H1 (cell line): ENCODE measurements at regions not wholly inside any gene's neighbourhood (a gene's known extent, or its start where the extent isn't known, plus 50 kb on each side); places are given as distances from the start of the nearest gene placed in this dataset.

Source experiments
- CTCF ChIA-PET: fragments of 300-600 bp; sonication (Branson Sonifier 250); formaldehyde crosslinking; loops from one replicate; lab custom pipeline; 2021; ENCODE audit not compliant: partially characterized antibody; lab: Charles Lee
- POLR2A ChIA-PET: fragments of 300-600 bp; sonication (Branson Sonifier 250); formaldehyde crosslinking; loops from one replicate; lab custom pipeline; 2021; ENCODE audit warnings: inconsistent platforms; ENCODE audit not compliant: partially characterized antibody; lab: Charles Lee
- DNase-seq, 2 experiments: peaks; one replicate each; pipeline versions ENCODE4 v3.0.0 to v3.0.0-alpha.2; 2010 to 2022; ENCODE audit warnings: low spot score in 2 of 2, low read depth in 1 of 2, mixed read lengths in 1 of 2
- FAIRE-seq: peaks from 2 replicates; lab custom pipeline; 2011; peaks lifted over from hg19 to GRCh38; lab: Jason Lieb, UNC
- H2AFZ ChIP-seq: 2 replicates; pipeline ENCODE4 v1.8.1; 2012; ENCODE audit warnings: low read length, inconsistent platforms
- H2AK5ac ChIP-seq: 2 replicates; pipeline ENCODE4 v1.6.1; 2013; ENCODE audit warnings: low read depth, low read length
- H2BK120ac ChIP-seq: replicated peaks from 2 replicates; pipeline ENCODE3; 2013; ENCODE audit warnings: low read depth, low read length, inconsistent platforms
- H2BK12ac ChIP-seq: 2 replicates; pipeline ENCODE4 v1.6.1; 2013; ENCODE audit warnings: low read depth, low read length
- H2BK15ac ChIP-seq: 2 replicates; pipeline ENCODE4 v1.6.1; 2013; ENCODE audit warnings: low read length
- H2BK20ac ChIP-seq: 2 replicates; pipeline ENCODE4 v1.6.1; 2013; ENCODE audit warnings: low read length
- H2BK5ac ChIP-seq: 2 replicates; pipeline ENCODE4 v1.6.1; 2013; ENCODE audit warnings: low read depth, low read length
- H3K14ac ChIP-seq: 2 replicates; pipeline ENCODE4 v1.6.1; 2013; ENCODE audit warnings: inconsistent platforms; ENCODE audit not compliant: insufficient read length
- H3K18ac ChIP-seq: 2 replicates; pipeline ENCODE4 v1.6.1; 2013; ENCODE audit warnings: low read length; ENCODE audit errors: extremely low read depth
- H3K23ac ChIP-seq: 2 replicates; pipeline ENCODE4 v1.6.1; 2013; ENCODE audit warnings: inconsistent platforms; ENCODE audit not compliant: insufficient read length
- H3K23me2 ChIP-seq: 2 replicates; pipeline ENCODE4 v1.6.1; 2013; ENCODE audit warnings: low read depth, low read length
- H3K27ac ChIP-seq: 2 replicates; pipeline ENCODE4 v1.6.1; 2011; ENCODE audit warnings: low read depth, low read length, inconsistent platforms
- H3K27me3 ChIP-seq, 4 experiments: replicated peaks in 1 of 4; 1 replicate in 1 of 4; 2 replicates in 3 of 4; pipeline versions ENCODE4 v1.6.1 to v1.8.1; 2011 to 2013; ENCODE audit warnings: low read length in 3 of 4, mild to moderate bottlenecking in 3 of 4, inconsistent platforms in 2 of 4, mixed read lengths in 2 of 4, moderate library complexity in 1 of 4; ENCODE audit not compliant: control insufficient read depth in 3 of 4, insufficient read depth in 3 of 4; ENCODE audit errors: extremely low read depth in 1 of 4
- H3K36me3 ChIP-seq, 4 experiments: 2 replicates each; pipeline versions ENCODE4 v1.6.1 to v1.8.1; 2011 to 2013; ENCODE audit warnings: mild to moderate bottlenecking in 4 of 4, low read length in 3 of 4, moderate library complexity in 2 of 4, control low read depth in 1 of 4, inconsistent platforms in 1 of 4; ENCODE audit not compliant: insufficient read depth in 4 of 4, control insufficient read depth in 2 of 4
- H3K4ac ChIP-seq: replicated peaks from 2 replicates; pipeline ENCODE3; 2013; ENCODE audit warnings: low read length, low read depth, mixed read lengths, inconsistent platforms; ENCODE audit not compliant: insufficient read length
- H3K4me1 ChIP-seq, 4 experiments: replicated peaks in 1 of 4; 1 replicate in 1 of 4; 2 replicates in 3 of 4; pipeline versions ENCODE4 v1.6.1 to v1.8.1; 2011 to 2013; ENCODE audit warnings: low read length in 3 of 4, inconsistent platforms in 2 of 4, mixed read lengths in 1 of 4; ENCODE audit not compliant: insufficient read depth in 4 of 4, control insufficient read depth in 3 of 4
- H3K4me2 ChIP-seq, 2 experiments: 2 replicates each; pipeline versions ENCODE4 v1.6.1 to v1.8.1; 2011 to 2013; ENCODE audit warnings: low read depth in 2 of 2, low read length in 2 of 2, control low read depth in 1 of 2, inconsistent platforms in 1 of 2, mild to moderate bottlenecking in 1 of 2; ENCODE audit not compliant: insufficient read depth in 1 of 2
- H3K4me3 ChIP-seq, 4 experiments: fragments of 200-600, 300-600 bp in 1 of 4; sonication (generic), shearing (Covaris generic), sonication (Bioruptor Twin) in 1 of 4; 2 replicates each; pipeline versions ENCODE4 v1.5.1 to v1.8.1; 2011 to 2016; ENCODE audit warnings: low read length in 4 of 4, low read depth in 3 of 4, control low read depth in 2 of 4, inconsistent platforms in 2 of 4, mild to moderate bottlenecking in 2 of 4, mixed read lengths in 1 of 4, moderate library complexity in 1 of 4; ENCODE audit not compliant: insufficient read depth in 2 of 4; ENCODE audit errors: extremely low read depth in 1 of 4
- H3K56ac ChIP-seq: replicated peaks from 2 replicates; pipeline ENCODE3; 2013; ENCODE audit warnings: low read depth, mild to moderate bottlenecking, mixed read lengths, low read length, inconsistent platforms; ENCODE audit not compliant: insufficient read length
- H3K79me1 ChIP-seq: 2 replicates; pipeline ENCODE4 v1.6.1; 2013; ENCODE audit warnings: low read depth, low read length, control low read depth
- H3K79me2 ChIP-seq, 2 experiments: 2 replicates each; pipeline versions ENCODE4 v1.6.1 to v1.8.1; 2012 to 2013; ENCODE audit warnings: low read length in 2 of 2, mild to moderate bottlenecking in 2 of 2, inconsistent platforms in 1 of 2; ENCODE audit not compliant: insufficient read depth in 2 of 2, control insufficient read depth in 1 of 2
- H3K9ac ChIP-seq, 4 experiments: replicated peaks in 1 of 4; 1 replicate in 1 of 4; 2 replicates in 3 of 4; pipeline versions ENCODE4 v1.6.1 to v1.8.1; 2011 to 2013; ENCODE audit warnings: low read depth in 3 of 4, low read length in 3 of 4, control low read depth in 2 of 4, mild to moderate bottlenecking in 2 of 4, moderate library complexity in 2 of 4, inconsistent platforms in 1 of 4; ENCODE audit errors: extremely low read depth in 1 of 4
- H3K9me3 ChIP-seq, 2 experiments: 2 replicates each; pipeline versions ENCODE4 v1.6.1 to v1.8.1; 2012 to 2013; ENCODE audit warnings: mild to moderate bottlenecking in 2 of 2, moderate library complexity in 2 of 2, control low read depth in 1 of 2, inconsistent platforms in 1 of 2, low read depth in 1 of 2, low read length in 1 of 2, mixed read lengths in 1 of 2; ENCODE audit not compliant: insufficient read depth in 2 of 2
- H4K20me1 ChIP-seq, 2 experiments: replicated peaks in 1 of 2; 2 replicates each; pipeline versions ENCODE3 to v1.8.1; 2011 to 2013; ENCODE audit warnings: inconsistent platforms in 2 of 2, low read length in 2 of 2, mild to moderate bottlenecking in 1 of 2; ENCODE audit not compliant: insufficient read depth in 2 of 2, control insufficient read depth in 1 of 2
- H4K5ac ChIP-seq: 2 replicates; pipeline ENCODE4 v1.6.1; 2013; ENCODE audit warnings: low read length, low read depth, mixed read lengths, inconsistent platforms; ENCODE audit not compliant: insufficient read length
- H4K8ac ChIP-seq: 2 replicates; pipeline ENCODE4 v1.8.0; 2013; ENCODE audit warnings: mild to moderate bottlenecking, moderate library complexity, low read length, inconsistent platforms; ENCODE audit not compliant: insufficient read depth; ENCODE audit errors: extremely low read depth
- H4K91ac ChIP-seq: replicated peaks from 2 replicates; pipeline ENCODE3; 2013; ENCODE audit warnings: low read length, mixed read lengths, inconsistent platforms; ENCODE audit not compliant: insufficient read length
- ASH2L ChIP-seq: fragments of 200-600, 300-600 bp; sonication (generic); IDR thresholded peaks from one replicate; pipeline ENCODE4 v1.7.1; 2017; ENCODE audit warnings: low read length
- BRCA1 ChIP-seq: IDR thresholded peaks from 2 replicates; pipeline ENCODE4 v1.6.1; 2012; ENCODE audit warnings: low read depth, low read length, improper control_type of control experiment
- CBX8 ChIP-seq: fragments of 300-800, 300-1000 bp; sonication (generic); IDR thresholded peaks from 2 replicates; pipeline ENCODE4 v1.7.1; 2016; ENCODE audit warnings: low read depth, low read length, borderline replicate concordance
- KDM4A ChIP-seq: IDR thresholded peaks from one replicate; pipeline ENCODE4 v1.7.1; 2012; ENCODE audit warnings: low read depth, mild to moderate bottlenecking, moderate library complexity, low read length, inconsistent platforms; ENCODE audit not compliant: severe bottlenecking
- KDM5A ChIP-seq: fragments of 200-600 bp; IDR thresholded peaks from 2 replicates; pipeline ENCODE4 v1.7.1; 2012; ENCODE audit warnings: mild to moderate bottlenecking, low read length, inconsistent platforms, mixed read lengths
- POLR2A ChIP-seq, 2 experiments: IDR thresholded peaks; 1 replicate in 1 of 2; 2 replicates in 1 of 2; pipeline ENCODE4 v1.6.1; 2011; ENCODE audit warnings: low read depth in 2 of 2, low read length in 2 of 2, mild to moderate bottlenecking in 2 of 2; ENCODE audit errors: control extremely low read depth in 1 of 2
- RAD21 ChIP-seq, 2 experiments: IDR thresholded peaks in 1 of 2; conservative IDR thresholded peaks in 1 of 2; 2 replicates each; pipeline ENCODE4 v1.6.1; 2011; ENCODE audit warnings: low read depth in 2 of 2, low read length in 2 of 2, improper control_type of control experiment in 1 of 2, inconsistent platforms in 1 of 2, mild to moderate bottlenecking in 1 of 2, moderate library complexity in 1 of 2
- TCF12 ChIP-seq: IDR thresholded peaks from 2 replicates; pipeline ENCODE4 v1.6.1; 2011; ENCODE audit warnings: low read depth, mild to moderate bottlenecking, low read length
- WGBS, 2 experiments: shearing (Covaris generic) in 1 of 2; methylation state at CpG; one replicate each; pipeline versions ENCODE4 v1.1.6 to v1.1.7; 2013 to 2015; ENCODE audit warnings: low lambda C conversion rate in 2 of 2, mixed read lengths in 2 of 2, inconsistent platforms in 1 of 2, low coverage in 1 of 2, missing lambda C conversion rate in 1 of 2; ENCODE audit not compliant: insufficient replicate concordance in 2 of 2, insufficient coverage in 1 of 2, insufficient read length in 1 of 2; ENCODE audit errors: extremely low coverage in 1 of 2, missing lambda C conversion rate in 1 of 2; 5-methylcytosine and 5-hydroxymethylcytosine counted together

DNA sequence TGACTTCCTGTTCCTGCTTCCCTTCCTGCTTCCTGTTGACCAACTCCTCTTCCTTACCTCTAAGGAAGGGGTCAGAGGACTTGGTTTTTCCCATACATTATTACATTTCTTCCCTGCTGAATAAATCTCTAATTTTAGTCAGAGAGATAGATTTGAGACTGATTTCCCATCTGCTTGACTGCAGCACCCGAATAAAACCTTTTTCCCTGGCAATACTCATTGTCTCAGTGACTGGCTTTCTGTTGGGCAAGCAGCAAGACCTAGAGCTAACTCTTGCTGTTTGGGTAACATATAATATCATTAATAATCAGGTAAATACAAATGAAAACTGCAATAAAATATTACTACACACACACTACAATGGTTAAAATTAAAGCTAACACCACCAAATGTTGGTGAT, 132.2 kb downstream of the FSCB start:
- CTCF ChIA-PET: no interaction called here
- no peak overlapping the region for H3K27ac ChIP-seq
- no peak overlapping the region for H3K23ac ChIP-seq
- FAIRE-seq (no peak), DNase-seq (no peak)
- no peaks in the 10 kb centered on the region for H4K20me1 ChIP-seq
- peaks cover 0 to 3% (median 0%) of the 10 kb centered on the region in 4 experiments; a peak in 1 of 8 replicates for H3K36me3 ChIP-seq
- WGBS, 2 experiments: 89% methylated on average over 1 of the region's 1 CpG; no CpG with 5 or more reads in 1 of the 2 experiments
- H2AFZ ChIP-seq: no peak overlapping the region
- POLR2A ChIA-PET: no interaction called here
- no peak overlapping the region for H3K14ac ChIP-seq
- H3K4ac ChIP-seq: no peak overlapping the region
- no peak for TF ChIP-seq POLR2A (IDR thresholded peaks at IDR 0.05; ENCODE audit: control extremely low read depth in 1 of 2, low read depth in 2 of 2, low read length in 2 of 2)
- no peak for TF ChIP-seq KDM4A
- no peak for TF ChIP-seq ASH2L
- no peak for TF ChIP-seq TCF12
- no peak for TF ChIP-seq CBX8
- TF ChIP-seq KDM5A: no peak
- TF ChIP-seq RAD21 (IDR thresholded peaks at IDR 0.05 in 1 of 2, conservative IDR thresholded peaks at IDR 0.05 in 1 of 2; ENCODE audit: low read depth in 2 of 2, low read length in 2 of 2): no peak
- no peak for TF ChIP-seq BRCA1
- H2BK15ac ChIP-seq: no peak overlapping the region
- no peak overlapping the region for H3K4me2 ChIP-seq
- H3K9ac ChIP-seq: no peak overlapping the region
- peaks cover 23 to 28% of the 10 kb centered on the region in 2 experiments for H3K9me3 ChIP-seq
- no peaks in the 10 kb centered on the region for H3K79me1 ChIP-seq
- H4K91ac ChIP-seq: no peak overlapping the region
- H3K4me1 ChIP-seq: no peaks in the 10 kb centered on the region
- H4K8ac ChIP-seq: no peak overlapping the region
- no peak overlapping the region for H3K18ac ChIP-seq
- H2BK12ac ChIP-seq: no peak overlapping the region
- no peak overlapping the region for H3K56ac ChIP-seq
- no peaks in the 10 kb centered on the region for H3K27me3 ChIP-seq
- H2BK120ac ChIP-seq: no peak overlapping the region
- no peak overlapping the region for H2BK20ac ChIP-seq
- H3K4me3 ChIP-seq: no peak overlapping the region
- no peak overlapping the region for H2BK5ac ChIP-seq
- no peak overlapping the region for H4K5ac ChIP-seq
- H3K79me2 ChIP-seq: no peaks in the 10 kb centered on the region
- H2AK5ac ChIP-seq: no peak overlapping the region
- H3K23me2 ChIP-seq: no peaks in the 10 kb centered on the region
